Left renal cortex interstitium (tissue), 4 donors: ENCODE measurements at regions not wholly inside any gene's neighbourhood (a gene's known extent, or its start where the extent isn't known, plus 50 kb on each side); places are given as distances from the start of the nearest gene placed in this dataset.

Experiments used
- DNase-seq, 4 donors: peaks; one replicate each; pipeline ENCODE4 v3.0.0-alpha.2; 2013; ENCODE audit warnings: low read depth in 4 of 4, low spot score in 2 of 4, missing footprints in 1 of 4

GRCh38 chr12:28814246-28814645, 334.8 kb upstream of the FAR2 start:
- DNase-seq = no peak

- DNase-seq = no peak
These were observed 331.6 kb upstream of the FAR2 start for GRCh38 chr12:28817524-28817923.

GRCh38 chr12:28824193-28824846, 324.8 kb upstream of the FAR2 start:
- DNase-seq = no peak

GRCh38 chr12:28824849-28825248, 324.2 kb upstream of the FAR2 start:
- no peak for DNase-seq

- no peak for DNase-seq
These were observed 322.3 kb upstream of the FAR2 start for GRCh38 chr12:28826766-28827165.

GRCh38 chr12:28827861-28828260, 321.2 kb upstream of the FAR2 start:
- DNase-seq = no peak

- no peak for DNase-seq
These were observed 320.8 kb upstream of the FAR2 start for GRCh38 chr12:28828318-28828717.

GRCh38 chr12:28830491-28830890, 318.6 kb upstream of the FAR2 start:
- no peak for DNase-seq

- no peak for DNase-seq
These were observed 304.4 kb upstream of the FAR2 start for GRCh38 chr12:28844718-28845117.

- no peak for DNase-seq
These were observed 297.3 kb upstream of the FAR2 start for GRCh38 chr12:28851781-28852180.

GRCh38 chr12:28855761-28856310, 293.2 kb upstream of the FAR2 start:
- DNase-seq = no peak

GRCh38 chr12:28857369-28857768, 291.7 kb upstream of the FAR2 start:
- no peak for DNase-seq

GRCh38 chr12:28859551-28859950, 289.5 kb upstream of the FAR2 start:
- no peak for DNase-seq

GRCh38 chr12:28865776-28866175, 283.3 kb upstream of the FAR2 start:
- no peak for DNase-seq

GRCh38 chr12:28866296-28866695, 282.8 kb upstream of the FAR2 start:
- DNase-seq = no peak

- no peak for DNase-seq
These were observed 282.2 kb upstream of the FAR2 start for GRCh38 chr12:28866715-28867503.

GRCh38 chr12:28868414-28868813, 280.7 kb upstream of the FAR2 start:
- no peak for DNase-seq

- DNase-seq = no peak
These were observed 279.9 kb upstream of the FAR2 start for GRCh38 chr12:28869197-28869596.

GRCh38 chr12:28870839-28871440, 278.1 kb upstream of the FAR2 start:
- no peak for DNase-seq

GRCh38 chr12:28872654-28873268, 276.3 kb upstream of the FAR2 start:
- DNase-seq = peak in 3 of 4 donors; percentile 11 to 18 (median 17)

- no peak for DNase-seq
These were observed 274.3 kb upstream of the FAR2 start for GRCh38 chr12:28874758-28875157.
